Activated CD4-positive, alpha-beta memory T cell treated with anti-CD3 and anti-CD28 coated beads, Interleukin-2, amount 10 ng/mL, durations not matched to agents 7 days and 5 days (primary cell): ENCODE measurements at regions not wholly inside any gene's neighbourhood (a gene's known extent, or its start where the extent isn't known, plus 50 kb on each side); places are given as distances from the start of the nearest gene placed in this dataset.

Experiments used
- CTCF ChIA-PET: fragments of 350-600 bp; sonication (Branson Sonifier 250); formaldehyde crosslinking; loops from one replicate; lab custom pipeline; 2021; ENCODE audit warnings: antibody characterized with exemption, inconsistent platforms; lab: Charles Lee
- POLR2A ChIA-PET: fragments of 350-600 bp; sonication (Branson Sonifier 250); formaldehyde crosslinking; loops from one replicate; lab custom pipeline; 2021; ENCODE audit warnings: antibody characterized with exemption; lab: Charles Lee
- DNase-seq: peaks from one replicate; pipeline ENCODE4 v3.0.0-alpha.2; 2020
- H3K27ac Mint-ChIP-seq: one replicate; pipeline ENCODE4 v1.8.0; 2021; ENCODE audit warnings: mild to moderate bottlenecking, mixed read lengths
- H3K27me3 Mint-ChIP-seq: one replicate; pipeline ENCODE4 v1.8.0; 2021; ENCODE audit warnings: mixed read lengths
- H3K36me3 Mint-ChIP-seq: one replicate; pipeline ENCODE4 v1.8.0; 2021; ENCODE audit warnings: low read depth, mixed read lengths
- H3K4me1 Mint-ChIP-seq: one replicate; pipeline ENCODE4 v1.8.0; 2021; ENCODE audit warnings: mixed read lengths
- H3K4me3 Mint-ChIP-seq: one replicate; pipeline ENCODE4 v1.8.0; 2021; ENCODE audit warnings: mild to moderate bottlenecking, mixed read lengths
- H3K9me3 Mint-ChIP-seq: one replicate; pipeline ENCODE4 v1.8.0; 2021; ENCODE audit warnings: mixed read lengths

DNA sequence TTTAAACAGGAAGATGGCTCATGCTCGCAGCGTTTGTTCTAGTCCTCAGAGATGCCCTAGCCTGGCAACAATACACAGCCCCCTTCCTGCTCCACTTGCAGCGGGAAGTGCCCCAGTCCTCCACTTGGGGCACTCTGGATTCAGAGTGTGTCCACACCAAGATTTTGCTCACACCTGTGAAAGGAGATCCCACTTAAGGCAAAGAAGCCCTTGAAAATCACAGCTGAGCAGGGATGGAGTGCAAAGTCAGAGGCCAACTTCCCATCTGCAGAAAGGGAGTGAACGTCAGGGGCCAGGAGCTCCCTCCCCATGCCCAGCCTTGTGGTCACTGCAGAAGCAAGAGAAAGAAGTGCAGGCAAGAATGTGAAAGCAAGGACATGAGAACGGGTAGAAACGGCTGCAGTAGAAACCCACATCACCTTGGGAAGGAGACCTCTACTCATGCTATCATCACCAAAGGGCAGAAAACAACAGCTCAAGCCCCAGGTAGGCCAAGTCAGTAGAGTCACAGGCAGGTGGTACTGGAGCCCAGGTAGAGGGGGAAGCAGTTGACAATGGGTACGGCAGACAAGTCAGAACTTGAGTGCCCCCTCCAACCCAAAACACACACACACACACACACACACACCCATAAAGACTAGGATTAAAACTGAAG is 157.4 kb downstream of the BUD13 start:
- no peak for DNase-seq
- Mint-ChIP-seq H3K4me3 (no peak overlapping the region), H3K27me3 (peaks cover 2% of the 10 kb centered on the region), H3K36me3 (no peaks in the 10 kb centered on the region), H3K9me3 (no peaks in the 10 kb centered on the region), H3K4me1 (no peaks in the 10 kb centered on the region), H3K27ac (no peak overlapping the region)
- CTCF ChIA-PET = no interaction called here
- POLR2A ChIA-PET = no interaction called here

DNA sequence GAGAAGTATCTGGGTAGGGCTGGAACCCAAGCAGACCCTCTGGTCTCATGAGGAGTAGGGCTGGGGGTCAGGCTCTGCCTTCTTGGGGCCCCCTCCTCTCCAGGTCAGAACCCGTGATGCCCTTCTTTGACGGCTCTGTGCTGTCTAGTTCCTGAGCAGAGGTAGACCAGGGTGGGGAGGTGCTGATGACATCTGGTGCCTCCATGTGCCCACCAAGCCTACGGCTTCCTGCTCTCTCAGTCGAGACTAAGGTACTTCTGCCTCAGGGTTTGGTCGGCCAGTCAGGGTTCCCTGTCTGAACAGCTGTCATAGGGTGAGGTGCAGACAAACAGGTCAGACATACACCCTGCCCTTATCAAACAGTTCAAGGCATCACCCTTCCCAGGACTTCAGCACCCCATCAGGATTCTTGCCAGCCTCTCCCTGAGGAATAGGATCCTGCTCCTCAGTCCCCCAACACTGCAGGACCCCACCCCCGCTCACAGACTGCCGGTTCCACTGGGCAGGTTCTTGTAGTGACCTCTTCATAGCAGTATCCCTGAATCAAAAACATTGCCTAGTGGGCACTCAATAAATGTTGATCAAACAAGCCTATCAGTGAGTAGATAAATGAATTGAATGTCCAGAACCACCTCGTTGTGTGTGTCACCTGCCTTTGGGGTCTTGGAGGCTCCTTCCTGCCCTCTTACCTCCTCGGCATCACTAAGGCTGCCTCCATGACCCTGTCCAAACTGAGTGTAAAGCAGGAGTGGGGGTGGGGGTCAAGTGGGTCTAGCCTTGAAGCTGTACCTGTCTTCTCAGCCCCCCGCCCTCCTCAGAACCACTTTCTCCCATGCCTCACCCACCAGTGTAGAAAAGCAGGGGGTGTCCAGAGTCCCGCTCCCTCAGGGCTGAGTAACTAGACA is 158.2 kb downstream of the BUD13 start:
- DNase-seq = no peak
- Mint-ChIP-seq H3K36me3 (no peaks in the 10 kb centered on the region), H3K27ac (no peak overlapping the region), H3K4me1 (no peaks in the 10 kb centered on the region), H3K4me3 (no peak overlapping the region), H3K9me3 (no peaks in the 10 kb centered on the region), H3K27me3 (peaks cover 2% of the 10 kb centered on the region)
- ChIA-PET POLR2A (no interaction called here), CTCF (no interaction called here)

DNA sequence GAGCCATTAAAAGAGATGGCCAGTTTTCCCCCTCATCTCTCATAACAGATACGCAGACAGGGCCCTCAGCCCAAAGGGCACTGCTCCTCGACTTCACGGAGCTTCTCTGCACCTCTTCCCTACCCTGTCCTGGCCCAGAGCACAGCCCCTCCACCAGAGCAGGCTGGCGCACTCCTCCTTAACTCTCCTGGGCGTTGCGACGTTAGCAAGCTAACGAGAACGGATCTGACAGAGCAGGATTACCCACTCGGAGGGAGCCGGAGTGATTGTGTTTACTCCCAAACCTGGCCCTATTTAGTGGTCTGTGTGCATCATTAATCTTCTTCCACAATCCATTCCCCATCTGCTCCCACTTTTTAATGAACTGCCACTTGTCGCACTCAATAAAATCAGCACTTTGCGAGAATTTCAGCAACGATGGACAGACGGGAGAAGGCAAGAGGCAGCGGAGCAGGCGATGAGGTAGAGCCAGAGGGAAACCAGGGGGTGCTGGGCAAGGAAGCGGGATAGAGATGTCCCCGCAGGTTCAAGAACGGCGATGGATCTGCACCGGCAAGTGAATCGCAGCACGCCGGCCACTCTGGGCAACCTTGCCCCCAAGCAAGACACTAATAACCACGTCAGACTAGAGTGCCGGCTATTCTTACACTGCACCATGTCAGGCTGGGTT is 159.4 kb downstream of the BUD13 start:
- Mint-ChIP-seq H3K9me3 (no peaks in the 10 kb centered on the region), H3K27me3 (peaks cover 2% of the 10 kb centered on the region), H3K4me3 (no peak overlapping the region), H3K4me1 (no peaks in the 10 kb centered on the region), H3K27ac (no peak overlapping the region), H3K36me3 (no peaks in the 10 kb centered on the region)
- POLR2A ChIA-PET = no interaction called here
- CTCF ChIA-PET = no interaction called here
- DNase-seq = no peak

DNA sequence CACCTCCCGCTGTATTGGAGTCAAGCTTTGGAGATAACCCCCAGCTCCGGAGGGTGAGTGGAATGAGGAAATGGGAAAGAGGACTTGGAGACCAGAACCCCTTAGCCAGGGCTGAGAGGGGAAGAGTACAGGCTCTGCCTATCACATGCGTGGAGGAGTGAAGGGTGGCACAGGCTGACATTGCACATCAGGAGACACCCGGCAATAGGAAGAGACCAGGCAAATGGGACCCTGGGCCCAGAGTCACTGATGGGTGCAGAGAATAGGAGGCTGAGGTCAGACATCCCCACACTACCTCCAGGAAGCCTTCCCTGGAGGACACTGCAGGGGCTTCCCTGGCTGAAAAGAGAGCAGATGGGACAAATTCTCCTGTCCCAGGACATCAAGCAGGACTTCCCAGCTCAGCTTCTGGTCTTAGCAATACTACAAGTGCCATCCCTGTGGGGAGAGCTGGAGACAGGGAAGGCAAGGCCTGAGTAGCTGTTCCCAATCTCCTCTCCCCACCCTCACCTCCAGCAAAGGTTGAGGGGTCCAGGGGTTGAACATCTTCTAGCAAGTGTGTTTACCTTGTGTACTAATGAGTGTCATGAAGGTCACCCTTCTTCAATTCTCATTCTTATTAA is 160.7 kb downstream of the BUD13 start:
- Mint-ChIP-seq H3K9me3 (no peaks in the 10 kb centered on the region), H3K36me3 (no peaks in the 10 kb centered on the region), H3K27ac (no peak overlapping the region), H3K4me3 (no peak overlapping the region), H3K4me1 (no peaks in the 10 kb centered on the region), H3K27me3 (peaks cover 2% of the 10 kb centered on the region)
- no peak for DNase-seq
- ChIA-PET CTCF (no interaction called here), POLR2A (no interaction called here)

DNA sequence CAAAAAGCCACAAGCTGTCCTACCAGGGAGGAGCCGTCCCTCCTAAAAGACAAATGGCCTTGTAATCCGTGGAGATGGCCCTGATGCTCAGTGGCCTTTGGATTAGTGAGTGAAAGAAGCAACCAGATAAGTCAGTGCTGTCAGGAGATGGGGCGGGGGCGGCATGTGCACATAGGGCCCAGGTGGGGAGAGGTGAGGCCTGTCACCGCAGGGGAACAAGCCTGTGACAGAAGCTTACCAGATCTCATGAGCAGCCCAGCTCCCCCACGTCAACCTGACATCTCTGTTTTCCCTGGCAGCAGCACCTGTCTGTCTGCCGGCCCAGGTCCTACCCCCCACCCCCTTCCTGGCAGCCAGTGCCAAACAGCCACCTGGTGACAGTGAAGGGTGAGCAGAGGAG is 162.6 kb downstream of the BUD13 start:
- Mint-ChIP-seq H3K36me3 (no peaks in the 10 kb centered on the region), H3K27me3 (no peaks in the 10 kb centered on the region), H3K27ac (no peak overlapping the region), H3K9me3 (no peaks in the 10 kb centered on the region), H3K4me1 (no peaks in the 10 kb centered on the region), H3K4me3 (no peak overlapping the region)
- DNase-seq = no peak
- ChIA-PET CTCF (no interaction called here), POLR2A (no interaction called here)

DNA sequence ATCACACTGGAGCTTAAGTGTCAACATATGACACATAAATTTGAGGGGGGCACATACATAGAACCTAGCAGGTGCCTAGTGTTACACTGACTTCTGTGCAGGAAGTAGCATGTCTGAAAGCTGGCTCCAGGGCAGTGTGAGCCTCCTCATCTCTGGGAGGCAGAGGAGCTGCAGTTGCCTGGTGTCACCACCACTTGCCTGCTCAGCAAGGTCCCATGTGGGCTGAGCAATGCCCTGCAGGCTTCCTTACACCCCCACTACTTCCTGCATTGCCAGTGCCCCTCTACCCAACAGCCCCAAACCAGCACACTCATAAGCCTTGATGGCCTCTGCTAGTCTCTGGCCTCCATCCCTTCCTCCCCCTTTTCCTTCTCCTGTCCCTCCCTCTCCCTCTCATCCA is 165.8 kb downstream of the BUD13 start:
- POLR2A ChIA-PET = no interaction called here
- Mint-ChIP-seq H3K27ac (no peak overlapping the region), H3K36me3 (no peaks in the 10 kb centered on the region), H3K4me1 (no peaks in the 10 kb centered on the region), H3K9me3 (no peaks in the 10 kb centered on the region), H3K27me3 (no peaks in the 10 kb centered on the region), H3K4me3 (no peak overlapping the region)
- no peak for DNase-seq
- CTCF ChIA-PET = interaction anchor here (1.2 kb wide), 1 partner anchor 84 kb away, joined by 3 read pairs; no protein-coding TSS in a partner anchor

DNA sequence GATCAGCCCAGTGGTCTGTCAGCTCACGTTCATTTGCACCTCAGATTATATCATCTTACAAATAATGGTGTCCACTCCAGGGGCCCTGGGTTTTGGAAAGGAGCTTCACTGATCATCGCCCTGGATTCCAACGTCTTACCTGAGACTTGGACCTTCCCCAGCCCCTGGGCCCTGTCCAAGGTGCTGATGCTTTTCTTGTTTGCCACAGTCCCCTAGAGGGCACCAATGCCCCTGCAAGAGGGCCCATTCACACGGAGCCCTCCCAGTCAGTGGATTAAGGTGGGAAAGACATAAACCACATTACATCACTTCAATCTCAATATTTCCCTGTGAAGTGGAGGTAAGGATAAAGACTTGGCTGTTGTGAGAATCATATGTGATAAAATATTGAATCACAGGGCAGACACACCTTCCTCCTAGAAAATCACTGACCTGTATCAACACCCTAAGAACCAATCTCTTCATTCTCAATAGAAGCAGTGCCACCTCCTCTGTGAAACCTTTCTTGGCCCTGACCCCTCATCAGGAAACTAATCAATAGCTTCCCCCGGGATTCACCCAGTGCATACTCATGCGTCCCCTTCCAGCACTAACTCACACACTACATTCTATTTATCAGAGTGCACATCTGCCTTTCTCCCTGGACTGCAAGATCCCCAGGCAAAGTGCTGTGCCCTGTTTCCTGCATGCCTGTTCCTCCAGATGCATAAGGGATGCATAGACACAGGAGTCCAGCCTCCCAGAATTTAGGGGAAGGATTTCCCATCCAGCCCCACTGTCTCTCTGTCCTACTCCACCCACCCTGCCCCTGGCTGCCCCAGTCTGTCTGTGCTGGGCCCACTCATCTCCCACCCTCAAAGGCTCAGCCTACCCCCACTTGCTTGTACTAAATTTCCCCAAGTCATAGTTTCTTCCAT is 167.0 kb downstream of the BUD13 start:
- H3K4me3 Mint-ChIP-seq = no peak overlapping the region
- H3K27me3 Mint-ChIP-seq = no peaks in the 10 kb centered on the region
- POLR2A ChIA-PET = no interaction called here
- CTCF ChIA-PET = interaction anchor here (1.2 kb wide), 1 partner anchor 86 kb away, joined by 3 read pairs; no protein-coding TSS in a partner anchor
- no peaks in the 10 kb centered on the region for H3K9me3 Mint-ChIP-seq
- H3K36me3 Mint-ChIP-seq = no peaks in the 10 kb centered on the region
- H3K4me1 Mint-ChIP-seq = no peaks in the 10 kb centered on the region
- H3K27ac Mint-ChIP-seq = no peak overlapping the region
- peak; percentile 54 for DNase-seq

DNA sequence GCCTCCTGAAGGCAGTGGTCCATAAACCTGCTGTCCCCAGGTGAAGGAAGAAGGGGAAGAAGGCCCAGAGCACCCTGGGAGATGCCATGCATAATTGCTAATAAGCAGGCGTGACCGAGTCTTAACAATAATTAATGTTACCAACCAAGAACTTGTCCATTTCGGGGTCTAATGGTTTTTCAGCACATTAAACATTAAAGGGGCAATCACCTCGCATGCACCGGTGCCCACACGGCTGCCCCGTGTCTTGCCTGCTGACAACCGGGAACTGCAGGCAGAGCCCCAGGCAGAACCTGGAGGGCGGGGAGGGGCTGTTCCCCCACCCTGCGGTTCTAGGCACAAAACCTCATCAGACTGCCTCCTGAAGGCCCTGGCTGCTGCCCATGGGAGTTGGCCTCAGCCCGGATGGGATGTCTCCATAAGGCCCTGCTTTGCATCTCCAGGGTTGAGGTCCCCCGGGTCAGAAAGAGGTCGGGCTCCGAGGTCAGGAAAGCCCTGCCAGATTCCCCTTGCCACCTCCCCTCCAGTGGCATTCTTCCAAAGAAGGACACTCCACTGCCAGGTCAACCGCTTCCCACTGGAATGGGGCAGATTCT is 169.0 kb downstream of the BUD13 start:
- Mint-ChIP-seq H3K9me3 (no peaks in the 10 kb centered on the region), H3K4me1 (no peaks in the 10 kb centered on the region), H3K27me3 (no peaks in the 10 kb centered on the region), H3K4me3 (no peak overlapping the region), H3K27ac (no peak overlapping the region), H3K36me3 (no peaks in the 10 kb centered on the region)
- POLR2A ChIA-PET = no interaction called here
- DNase-seq = no peak
- CTCF ChIA-PET = no interaction called here

DNA sequence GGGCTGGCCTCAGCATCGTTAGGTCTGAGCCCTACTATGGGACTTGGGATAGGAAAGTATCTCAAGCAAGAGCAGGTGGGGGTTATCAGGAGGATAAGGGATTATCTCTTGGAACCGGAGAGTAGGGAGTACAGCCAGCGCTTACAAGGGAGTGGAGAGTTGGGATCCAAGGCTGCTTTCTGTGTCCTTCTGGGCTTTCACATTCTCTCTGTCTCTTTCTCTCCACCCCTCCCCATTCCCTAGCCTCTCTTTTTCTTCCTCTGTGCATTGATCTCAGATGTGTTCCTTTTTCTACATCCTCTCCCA is 170.2 kb downstream of the BUD13 start:
- H3K27me3 Mint-ChIP-seq = no peaks in the 10 kb centered on the region
- no peak overlapping the region for H3K4me3 Mint-ChIP-seq
- DNase-seq = no peak
- POLR2A ChIA-PET = no interaction called here
- no peaks in the 10 kb centered on the region for H3K9me3 Mint-ChIP-seq
- no peak overlapping the region for H3K27ac Mint-ChIP-seq
- H3K4me1 Mint-ChIP-seq = no peaks in the 10 kb centered on the region
- no peaks in the 10 kb centered on the region for H3K36me3 Mint-ChIP-seq
- CTCF ChIA-PET = no interaction called here

DNA sequence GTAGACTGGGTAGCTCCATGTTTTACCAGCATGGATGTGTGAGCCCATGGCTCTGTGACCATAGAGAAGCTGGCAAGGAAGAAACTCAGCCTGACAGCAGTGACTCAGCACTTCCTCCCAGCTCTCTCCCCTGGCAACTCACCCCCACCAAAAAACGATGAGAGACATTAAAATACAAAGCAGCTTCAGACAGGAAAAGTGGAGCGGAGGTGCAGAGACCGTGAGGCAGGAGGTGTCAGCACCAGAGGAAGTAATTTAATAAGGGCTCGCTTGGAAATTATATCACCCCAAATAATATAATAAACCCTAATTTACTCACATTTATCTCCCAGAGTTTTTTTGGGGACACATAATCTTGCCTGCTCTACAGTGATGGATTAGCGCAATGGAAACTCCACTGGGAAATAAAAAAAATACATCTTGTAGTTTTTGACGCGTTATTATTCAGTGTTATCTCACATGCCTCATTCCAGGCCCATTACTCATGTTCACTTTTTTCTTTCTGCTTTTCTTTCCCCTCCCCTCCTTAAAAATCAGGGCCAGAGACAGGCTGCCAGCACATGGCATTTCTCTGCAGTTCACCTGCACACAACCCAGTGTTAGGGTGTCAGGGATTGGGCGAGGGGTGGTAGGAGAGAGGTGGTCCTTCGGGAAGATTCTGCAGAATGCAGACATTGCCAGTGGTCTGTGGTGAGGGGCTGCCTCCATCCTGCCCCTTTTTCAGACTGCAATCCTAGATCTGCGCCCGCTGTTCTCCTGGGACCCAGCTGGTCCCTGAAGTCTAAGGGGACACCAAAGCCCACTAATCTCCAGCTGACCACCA is 170.8 kb downstream of the BUD13 start:
- Mint-ChIP-seq H3K27ac (no peak overlapping the region), H3K36me3 (no peaks in the 10 kb centered on the region), H3K9me3 (no peaks in the 10 kb centered on the region), H3K4me1 (no peaks in the 10 kb centered on the region), H3K27me3 (no peaks in the 10 kb centered on the region), H3K4me3 (no peak overlapping the region)
- POLR2A ChIA-PET = no interaction called here
- no peak for DNase-seq
- CTCF ChIA-PET = no interaction called here

DNA sequence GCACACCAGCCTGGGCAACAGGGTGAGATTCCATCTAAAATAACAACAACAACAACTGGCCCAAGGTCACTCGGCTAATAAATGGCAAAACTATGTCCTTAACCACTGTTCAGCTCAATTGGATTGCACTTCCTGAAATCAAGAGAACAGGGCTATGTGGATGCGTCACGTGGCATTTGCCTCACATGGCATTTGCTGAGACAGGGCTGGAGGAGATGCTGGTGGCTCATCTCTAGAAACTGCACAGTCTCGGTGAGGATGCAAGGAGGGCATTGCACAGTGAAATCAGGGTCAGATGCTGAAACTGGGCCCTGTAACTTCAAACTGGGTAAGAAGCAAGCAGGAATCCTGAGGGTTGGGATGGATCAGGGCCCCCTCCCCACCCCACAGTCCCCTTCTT is 171.9 kb downstream of the BUD13 start:
- no peak overlapping the region for H3K27ac Mint-ChIP-seq
- H3K27me3 Mint-ChIP-seq = no peaks in the 10 kb centered on the region
- no peaks in the 10 kb centered on the region for H3K9me3 Mint-ChIP-seq
- no peaks in the 10 kb centered on the region for H3K4me1 Mint-ChIP-seq
- ChIA-PET CTCF (interaction anchor here (0.6 kb wide), 1 partner anchor 17 kb away, joined by 3 read pairs; no protein-coding TSS in a partner anchor), POLR2A (no interaction called here)
- H3K4me3 Mint-ChIP-seq = no peak overlapping the region
- no peaks in the 10 kb centered on the region for H3K36me3 Mint-ChIP-seq
- no peak for DNase-seq
